ENCODE measurements at regions not wholly inside any gene's neighbourhood (a gene's known extent, or its start where the extent isn't known, plus 50 kb on each side); places are given as distances from the start of the nearest gene placed in this dataset.
"Not testable (repeated sequence)": the region's sequence is repeated elsewhere in the genome, so short reads cannot be mapped to it uniquely, and the experiment has no call there.

GRCh38 chr20:56706867-56707360 lies 77.8 kb downstream of the TFAP2C start:
- H3K27me3 ChIP-seq (ENCODE audit: control insufficient read depth in 2 of 2, insufficient read depth in 2 of 2, low read length in 2 of 2) = no peaks in the 10 kb centered on the region
- no peak overlapping the region for H3K9ac ChIP-seq (ENCODE audit: low read depth in 1 of 2, low read length in 2 of 2)
- H3K27ac ChIP-seq (ENCODE audit: low read depth in 2 of 2, low read length in 2 of 2) = no peak overlapping the region
- no peaks in the 10 kb centered on the region for H3K4me1 ChIP-seq (ENCODE audit: control insufficient read depth in 2 of 2, insufficient read depth in 2 of 2, low read length in 2 of 2)
- H3K4me3 ChIP-seq (ENCODE audit: low read length in 2 of 2) = no peak overlapping the region
- no peaks in the 10 kb centered on the region for H3K9me3 ChIP-seq (ENCODE audit: control insufficient read depth in 2 of 2, low read length in 2 of 2)
- H3K36me3 ChIP-seq (ENCODE audit: control insufficient read depth in 2 of 2, insufficient read depth in 2 of 2, low read length in 2 of 2) = no peaks in the 10 kb centered on the region

GRCh38 chr20:56708991-56709390 lies 79.9 kb downstream of the TFAP2C start:
- Histone ChIP-seq H3K36me3 (ENCODE audit: control insufficient read depth in 2 of 2, insufficient read depth in 2 of 2, low read length in 2 of 2) (no peaks in the 10 kb centered on the region), H3K27ac (ENCODE audit: low read depth in 2 of 2, low read length in 2 of 2) (no peak overlapping the region), H3K27me3 (ENCODE audit: control insufficient read depth in 2 of 2, insufficient read depth in 2 of 2, low read length in 2 of 2) (no peaks in the 10 kb centered on the region), H3K9me3 (ENCODE audit: control insufficient read depth in 2 of 2, low read length in 2 of 2) (no peaks in the 10 kb centered on the region), H3K4me1 (ENCODE audit: control insufficient read depth in 2 of 2, insufficient read depth in 2 of 2, low read length in 2 of 2) (no peaks in the 10 kb centered on the region), H3K4me3 (ENCODE audit: low read length in 2 of 2) (no peak overlapping the region), H3K9ac (ENCODE audit: low read depth in 1 of 2, low read length in 2 of 2) (no peak overlapping the region)

DNA sequence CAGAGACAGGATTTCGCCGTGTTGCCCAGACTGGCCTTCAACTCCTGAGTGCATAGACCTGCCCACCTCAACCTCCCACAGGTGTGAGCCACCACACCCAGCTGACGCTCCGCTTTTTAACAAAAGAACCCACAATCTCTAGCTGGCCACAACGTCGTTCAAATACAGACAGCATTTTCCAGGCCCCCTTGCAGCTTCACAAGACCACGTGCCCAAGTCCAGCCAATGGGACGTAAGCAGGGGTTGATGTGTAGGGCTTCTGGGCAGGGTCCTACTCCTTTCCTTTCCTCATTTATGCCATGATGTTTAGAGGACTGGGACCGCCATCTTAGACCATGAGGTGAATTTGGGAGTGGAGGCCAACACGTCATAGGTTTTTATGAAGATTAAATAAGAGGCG lies 81.0 kb downstream of the TFAP2C start:
- Histone ChIP-seq H3K27ac (ENCODE audit: low read depth in 2 of 2, low read length in 2 of 2) (no peak overlapping the region), H3K4me3 (ENCODE audit: low read length in 2 of 2) (no peak overlapping the region), H3K27me3 (ENCODE audit: control insufficient read depth in 2 of 2, insufficient read depth in 2 of 2, low read length in 2 of 2) (no peaks in the 10 kb centered on the region), H3K4me1 (ENCODE audit: control insufficient read depth in 2 of 2, insufficient read depth in 2 of 2, low read length in 2 of 2) (no peaks in the 10 kb centered on the region), H3K9me3 (ENCODE audit: control insufficient read depth in 2 of 2, low read length in 2 of 2) (no peaks in the 10 kb centered on the region), H3K36me3 (ENCODE audit: control insufficient read depth in 2 of 2, insufficient read depth in 2 of 2, low read length in 2 of 2) (no peaks in the 10 kb centered on the region), H3K9ac (ENCODE audit: low read depth in 1 of 2, low read length in 2 of 2) (no peak overlapping the region)

- H3K27me3 ChIP-seq (ENCODE audit: control insufficient read depth in 2 of 2, insufficient read depth in 2 of 2, low read length in 2 of 2); H3K4me1 ChIP-seq (ENCODE audit: control insufficient read depth in 2 of 2, insufficient read depth in 2 of 2, low read length in 2 of 2); H3K36me3 ChIP-seq (ENCODE audit: control insufficient read depth in 2 of 2, insufficient read depth in 2 of 2, low read length in 2 of 2); H3K27ac ChIP-seq (ENCODE audit: low read depth in 2 of 2, low read length in 2 of 2); H3K4me3 ChIP-seq (ENCODE audit: low read length in 2 of 2); H3K9me3 ChIP-seq (ENCODE audit: control insufficient read depth in 2 of 2, low read length in 2 of 2); H3K9ac ChIP-seq (ENCODE audit: low read depth in 1 of 2, low read length in 2 of 2): not testable (repeated sequence)
Measured at GRCh38 chr20:56710577-56710976, 81.5 kb downstream of the TFAP2C start.

- H3K36me3 ChIP-seq (ENCODE audit: control insufficient read depth in 2 of 2, insufficient read depth in 2 of 2, low read length in 2 of 2) = no peaks in the 10 kb centered on the region
- H3K27me3 ChIP-seq (ENCODE audit: control insufficient read depth in 2 of 2, insufficient read depth in 2 of 2, low read length in 2 of 2) = no peaks in the 10 kb centered on the region
- H3K4me1 ChIP-seq (ENCODE audit: control insufficient read depth in 2 of 2, insufficient read depth in 2 of 2, low read length in 2 of 2) = no peaks in the 10 kb centered on the region
- H3K4me3 ChIP-seq (ENCODE audit: low read length in 2 of 2) = no peak overlapping the region
- no peaks in the 10 kb centered on the region for H3K9me3 ChIP-seq (ENCODE audit: control insufficient read depth in 2 of 2, low read length in 2 of 2)
- H3K9ac ChIP-seq (ENCODE audit: low read depth in 1 of 2, low read length in 2 of 2) = no peak overlapping the region
- no peak overlapping the region for H3K27ac ChIP-seq (ENCODE audit: low read depth in 2 of 2, low read length in 2 of 2)
Measured at GRCh38 chr20:56711018-56711417, 81.9 kb downstream of the TFAP2C start.

- H3K4me1 ChIP-seq (ENCODE audit: control insufficient read depth in 2 of 2, insufficient read depth in 2 of 2, low read length in 2 of 2) = no peaks in the 10 kb centered on the region
- no peak overlapping the region for H3K9ac ChIP-seq (ENCODE audit: low read depth in 1 of 2, low read length in 2 of 2)
- no peaks in the 10 kb centered on the region for H3K27me3 ChIP-seq (ENCODE audit: control insufficient read depth in 2 of 2, insufficient read depth in 2 of 2, low read length in 2 of 2)
- H3K9me3 ChIP-seq (ENCODE audit: control insufficient read depth in 2 of 2, low read length in 2 of 2) = no peaks in the 10 kb centered on the region
- no peak overlapping the region for H3K27ac ChIP-seq (ENCODE audit: low read depth in 2 of 2, low read length in 2 of 2)
- no peak overlapping the region for H3K4me3 ChIP-seq (ENCODE audit: low read length in 2 of 2)
- H3K36me3 ChIP-seq (ENCODE audit: control insufficient read depth in 2 of 2, insufficient read depth in 2 of 2, low read length in 2 of 2) = no peaks in the 10 kb centered on the region
Measured at GRCh38 chr20:56715309-56715708, 86.2 kb downstream of the TFAP2C start.

DNA sequence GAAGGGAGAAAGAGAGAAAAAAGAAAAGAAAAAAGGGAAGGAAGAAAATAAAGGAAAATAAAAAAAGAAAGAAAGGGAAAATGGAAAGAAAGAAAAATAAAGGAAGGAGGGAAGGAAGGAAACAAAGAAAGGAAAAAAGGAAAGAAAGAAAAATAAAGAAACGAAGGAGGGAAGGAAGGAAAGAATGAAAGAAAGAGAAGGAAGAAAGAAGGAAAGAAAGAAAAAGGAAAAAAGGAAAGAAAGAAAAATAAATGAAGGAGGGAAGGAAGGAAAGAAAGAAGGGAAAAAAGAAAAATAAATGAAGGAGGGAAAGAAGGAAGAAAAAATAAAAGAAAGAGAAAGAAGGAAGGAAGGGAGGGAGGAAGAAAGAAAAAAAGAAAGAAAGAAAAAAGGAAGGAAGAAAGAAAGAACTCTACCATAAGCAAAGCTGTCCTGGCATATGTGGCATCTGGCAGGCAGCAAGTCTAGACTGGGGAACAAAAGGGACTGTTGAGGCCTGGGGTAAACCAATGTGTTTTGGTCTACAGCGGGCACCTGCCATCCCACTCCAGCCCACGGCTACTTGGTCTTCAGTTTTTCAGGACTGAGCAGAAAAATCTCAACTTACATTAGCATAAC lies 86.9 kb downstream of the TFAP2C start:
- H3K27ac ChIP-seq (ENCODE audit: low read depth in 2 of 2, low read length in 2 of 2) = no peak overlapping the region
- no peaks in the 10 kb centered on the region for H3K27me3 ChIP-seq (ENCODE audit: control insufficient read depth in 2 of 2, insufficient read depth in 2 of 2, low read length in 2 of 2)
- H3K36me3 ChIP-seq (ENCODE audit: control insufficient read depth in 2 of 2, insufficient read depth in 2 of 2, low read length in 2 of 2) = no peaks in the 10 kb centered on the region
- H3K9me3 ChIP-seq (ENCODE audit: control insufficient read depth in 2 of 2, low read length in 2 of 2) = no peaks in the 10 kb centered on the region
- H3K4me1 ChIP-seq (ENCODE audit: control insufficient read depth in 2 of 2, insufficient read depth in 2 of 2, low read length in 2 of 2) = no peaks in the 10 kb centered on the region
- no peak overlapping the region for H3K4me3 ChIP-seq (ENCODE audit: low read length in 2 of 2)
- no peak overlapping the region for H3K9ac ChIP-seq (ENCODE audit: low read depth in 1 of 2, low read length in 2 of 2)

- Histone ChIP-seq H3K4me3 (ENCODE audit: low read length in 2 of 2) (no peak overlapping the region), H3K9me3 (ENCODE audit: control insufficient read depth in 2 of 2, low read length in 2 of 2) (no peaks in the 10 kb centered on the region), H3K36me3 (ENCODE audit: control insufficient read depth in 2 of 2, insufficient read depth in 2 of 2, low read length in 2 of 2) (no peaks in the 10 kb centered on the region), H3K27me3 (ENCODE audit: control insufficient read depth in 2 of 2, insufficient read depth in 2 of 2, low read length in 2 of 2) (no peaks in the 10 kb centered on the region), H3K4me1 (ENCODE audit: control insufficient read depth in 2 of 2, insufficient read depth in 2 of 2, low read length in 2 of 2) (no peaks in the 10 kb centered on the region), H3K9ac (ENCODE audit: low read depth in 1 of 2, low read length in 2 of 2) (no peak overlapping the region), H3K27ac (ENCODE audit: low read depth in 2 of 2, low read length in 2 of 2) (no peak overlapping the region)
Measured at GRCh38 chr20:56716806-56717205, 87.7 kb downstream of the TFAP2C start.

DNA sequence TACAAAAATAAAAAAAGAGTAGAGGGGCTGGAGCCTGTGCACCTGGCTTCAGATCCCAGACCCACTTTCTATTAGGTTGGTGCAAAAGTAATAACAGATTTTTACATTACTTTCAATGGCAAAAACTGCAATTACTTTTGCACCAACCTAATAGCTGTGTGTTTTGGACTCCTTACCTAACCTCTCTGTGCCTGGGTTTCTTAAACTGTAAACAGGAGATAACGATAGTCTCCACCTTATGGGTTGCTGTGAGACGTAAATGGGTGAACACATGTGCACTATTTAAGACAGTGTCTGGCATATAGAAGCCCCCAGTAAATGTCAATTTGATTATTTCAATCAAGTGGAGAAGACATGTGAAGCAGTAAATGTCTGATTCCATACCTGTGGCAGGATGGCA lies 89.7 kb downstream of the TFAP2C start:
- Histone ChIP-seq H3K4me3 (ENCODE audit: low read length in 2 of 2) (no peak overlapping the region), H3K4me1 (ENCODE audit: control insufficient read depth in 2 of 2, insufficient read depth in 2 of 2, low read length in 2 of 2) (no peaks in the 10 kb centered on the region)

DNA sequence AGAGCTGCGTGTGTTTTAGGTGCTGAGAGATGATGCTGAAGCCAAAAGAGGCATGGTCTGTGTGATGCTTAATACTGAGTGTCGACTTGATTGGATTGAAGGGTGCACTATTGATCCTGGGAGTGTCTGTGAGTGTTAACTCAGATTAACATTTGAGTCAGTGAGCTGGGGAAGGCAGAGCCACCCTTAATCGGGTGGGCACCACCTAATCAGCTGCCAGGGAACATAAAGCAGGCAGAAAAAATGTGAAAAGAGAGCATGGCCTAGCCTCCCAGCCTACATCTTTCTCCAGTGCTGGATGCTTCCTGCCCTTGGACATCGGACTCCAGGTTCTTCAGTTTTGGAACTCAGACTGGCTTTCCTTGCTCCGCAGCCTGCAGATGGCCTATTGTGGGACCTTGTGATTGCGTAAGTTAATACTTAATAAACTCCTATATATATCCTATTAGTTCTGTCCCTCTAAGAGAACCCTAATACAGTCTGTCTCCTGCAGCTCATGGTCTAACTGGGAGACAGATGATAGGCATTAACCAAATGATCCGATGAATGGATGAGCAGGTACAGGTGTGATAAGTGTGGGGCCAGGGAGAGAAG lies 91.6 kb downstream of the TFAP2C start:
- Histone ChIP-seq H3K9me3 (ENCODE audit: control insufficient read depth in 2 of 2, low read length in 2 of 2) (no peaks in the 10 kb centered on the region), H3K27me3 (ENCODE audit: control insufficient read depth in 2 of 2, insufficient read depth in 2 of 2, low read length in 2 of 2) (no peaks in the 10 kb centered on the region), H3K4me3 (ENCODE audit: low read length in 2 of 2) (no peak overlapping the region), H3K27ac (ENCODE audit: low read depth in 2 of 2, low read length in 2 of 2) (no peak overlapping the region), H3K4me1 (ENCODE audit: control insufficient read depth in 2 of 2, insufficient read depth in 2 of 2, low read length in 2 of 2) (no peaks in the 10 kb centered on the region), H3K36me3 (ENCODE audit: control insufficient read depth in 2 of 2, insufficient read depth in 2 of 2, low read length in 2 of 2) (no peaks in the 10 kb centered on the region), H3K9ac (ENCODE audit: low read depth in 1 of 2, low read length in 2 of 2) (no peak overlapping the region)

More for the DNA sequence above, 89.7 kb downstream of the TFAP2C start:
- Histone ChIP-seq H3K27me3 (ENCODE audit: control insufficient read depth in 2 of 2, insufficient read depth in 2 of 2, low read length in 2 of 2) (no peaks in the 10 kb centered on the region), H3K27ac (ENCODE audit: low read depth in 2 of 2, low read length in 2 of 2) (no peak overlapping the region), H3K9ac (ENCODE audit: low read depth in 1 of 2, low read length in 2 of 2) (no peak overlapping the region), H3K9me3 (ENCODE audit: control insufficient read depth in 2 of 2, low read length in 2 of 2) (no peaks in the 10 kb centered on the region), H3K36me3 (ENCODE audit: control insufficient read depth in 2 of 2, insufficient read depth in 2 of 2, low read length in 2 of 2) (no peaks in the 10 kb centered on the region)

Data from mucosa of rectum (tissue), 2 donors.